ENCODE measurements at regions not wholly inside any gene's neighbourhood (a gene's known extent, or its start where the extent isn't known, plus 50 kb on each side); places are given as distances from the start of the nearest gene placed in this dataset.

- H3K27me3 ChIP-seq (ENCODE audit: control insufficient read depth in 1 of 2, insufficient read depth in 2 of 2, low read length in 2 of 2) = no peaks in the 10 kb centered on the region
- 71 to 79% methylated on average over 1 of the region's 1 CpG for WGBS, 2 donors
- H3K4me3 ChIP-seq (ENCODE audit: low read depth in 1 of 2, low read length in 2 of 2) = no peak overlapping the region
- H3K36me3 ChIP-seq (ENCODE audit: control insufficient read depth in 2 of 2, insufficient read depth in 2 of 2, low read length in 1 of 2) = peaks cover 0 to 3% of the 10 kb centered on the region in 2 donors
- H3K9me3 ChIP-seq (ENCODE audit: control insufficient read depth in 2 of 2, insufficient read depth in 1 of 2, low read depth in 1 of 2, low read length in 1 of 2) = no peaks in the 10 kb centered on the region
- H3K27ac ChIP-seq (ENCODE audit: low read depth in 2 of 2, low read length in 1 of 2) = no peak overlapping the region
- H3K4me1 ChIP-seq (ENCODE audit: control insufficient read depth in 2 of 2, insufficient read depth in 2 of 2, low read length in 1 of 2) = no peaks in the 10 kb centered on the region
Measured at GRCh38 chr6:144594585-144594984, 309.4 kb downstream of the UTRN start.

DNA sequence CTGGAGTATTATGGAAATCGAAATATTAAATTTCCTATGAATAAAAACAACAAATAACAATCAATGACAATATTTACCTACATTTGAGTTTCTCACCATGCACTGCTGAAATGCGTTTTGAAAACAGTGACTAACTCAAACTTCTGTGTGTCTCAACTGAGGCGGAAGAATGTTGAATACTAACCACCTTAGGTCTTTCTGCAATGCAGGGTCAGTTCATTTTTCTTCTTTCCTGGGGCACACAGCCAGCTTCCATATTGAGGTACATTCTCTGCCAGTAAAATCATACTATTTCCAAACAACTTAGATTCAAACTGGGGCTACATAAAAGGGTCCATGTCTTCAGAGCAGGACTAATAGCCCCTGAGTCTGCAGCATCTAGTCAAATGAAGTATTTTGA lies 310.1 kb downstream of the UTRN start:
- Histone ChIP-seq H3K27me3 (ENCODE audit: control insufficient read depth in 1 of 2, insufficient read depth in 2 of 2, low read length in 2 of 2) (no peaks in the 10 kb centered on the region), H3K9me3 (ENCODE audit: control insufficient read depth in 2 of 2, insufficient read depth in 1 of 2, low read depth in 1 of 2, low read length in 1 of 2) (no peaks in the 10 kb centered on the region), H3K4me1 (ENCODE audit: control insufficient read depth in 2 of 2, insufficient read depth in 2 of 2, low read length in 1 of 2) (no peaks in the 10 kb centered on the region), H3K4me3 (ENCODE audit: low read depth in 1 of 2, low read length in 2 of 2) (no peak overlapping the region), H3K36me3 (ENCODE audit: control insufficient read depth in 2 of 2, insufficient read depth in 2 of 2, low read length in 1 of 2) (peaks cover 0 to 3% of the 10 kb centered on the region in 2 donors), H3K27ac (ENCODE audit: low read depth in 2 of 2, low read length in 1 of 2) (no peak overlapping the region)
- WGBS, 2 donors = 75% methylated on average over 3 of the region's 3 CpGs

DNA sequence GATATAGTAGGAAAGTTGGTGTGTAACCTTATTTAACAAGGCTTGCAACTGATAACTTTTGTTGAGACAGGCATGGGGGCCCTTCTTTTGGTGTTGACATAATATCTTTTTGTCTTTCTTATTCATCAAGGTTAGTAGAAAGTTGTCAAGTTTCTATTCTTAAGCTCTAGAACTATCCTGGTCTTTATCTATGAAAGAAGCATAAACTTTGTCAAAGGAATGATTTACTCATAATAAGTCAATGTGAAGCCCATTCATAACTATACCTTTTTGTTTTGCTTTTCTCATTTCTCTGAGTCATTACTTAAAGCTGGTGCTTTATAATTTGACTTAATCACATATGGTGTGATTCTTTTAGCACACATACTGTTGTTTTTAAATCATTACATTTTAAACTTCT lies 312.4 kb downstream of the UTRN start:
- Histone ChIP-seq H3K4me1 (ENCODE audit: control insufficient read depth in 2 of 2, insufficient read depth in 2 of 2, low read length in 1 of 2) (no peaks in the 10 kb centered on the region), H3K9me3 (ENCODE audit: control insufficient read depth in 2 of 2, insufficient read depth in 1 of 2, low read depth in 1 of 2, low read length in 1 of 2) (no peaks in the 10 kb centered on the region), H3K36me3 (ENCODE audit: control insufficient read depth in 2 of 2, insufficient read depth in 2 of 2, low read length in 1 of 2) (peaks cover 0 to 3% of the 10 kb centered on the region in 2 donors), H3K27me3 (ENCODE audit: control insufficient read depth in 1 of 2, insufficient read depth in 2 of 2, low read length in 2 of 2) (no peaks in the 10 kb centered on the region), H3K4me3 (ENCODE audit: low read depth in 1 of 2, low read length in 2 of 2) (no peak overlapping the region), H3K27ac (ENCODE audit: low read depth in 2 of 2, low read length in 1 of 2) (no peak overlapping the region)

DNA sequence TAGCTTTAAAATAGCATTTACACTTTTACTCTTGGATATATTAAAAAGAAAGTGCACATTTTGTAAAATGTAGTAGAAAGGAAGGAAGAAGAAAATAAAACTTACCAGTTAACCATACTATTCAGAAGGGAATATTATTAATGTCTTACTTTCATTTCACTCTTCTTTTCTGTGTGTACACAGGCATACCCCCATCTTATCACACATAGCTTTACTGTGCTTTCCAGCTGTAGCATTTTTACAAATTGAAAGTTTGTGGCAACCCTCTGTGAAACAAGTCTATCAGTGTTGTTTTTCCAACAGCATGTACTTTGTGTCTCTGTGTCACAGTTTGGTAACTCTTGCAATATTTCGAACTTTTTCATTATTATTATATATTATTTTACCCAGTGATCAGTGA lies 314.5 kb downstream of the UTRN start:
- 93 to 97% methylated on average over 1 of the region's 1 CpG for WGBS, 2 donors

GRCh38 chr6:144601221-144601620 lies 316.1 kb downstream of the UTRN start:
- Histone ChIP-seq H3K27me3 (ENCODE audit: control insufficient read depth in 1 of 2, insufficient read depth in 2 of 2, low read length in 2 of 2) (no peaks in the 10 kb centered on the region), H3K4me3 (ENCODE audit: low read depth in 1 of 2, low read length in 2 of 2) (no peak overlapping the region), H3K27ac (ENCODE audit: low read depth in 2 of 2, low read length in 1 of 2) (no peak overlapping the region), H3K9me3 (ENCODE audit: control insufficient read depth in 2 of 2, insufficient read depth in 1 of 2, low read depth in 1 of 2, low read length in 1 of 2) (no peaks in the 10 kb centered on the region), H3K36me3 (ENCODE audit: control insufficient read depth in 2 of 2, insufficient read depth in 2 of 2, low read length in 1 of 2) (no peaks in the 10 kb centered on the region), H3K4me1 (ENCODE audit: control insufficient read depth in 2 of 2, insufficient read depth in 2 of 2, low read length in 1 of 2) (no peaks in the 10 kb centered on the region)
- 87 to 97% methylated on average over 2 of the region's 2 CpGs for WGBS, 2 donors

More for the DNA sequence above, 314.5 kb downstream of the UTRN start:
- H3K4me1 ChIP-seq (ENCODE audit: control insufficient read depth in 2 of 2, insufficient read depth in 2 of 2, low read length in 1 of 2) = no peaks in the 10 kb centered on the region
- no peak overlapping the region for H3K27ac ChIP-seq (ENCODE audit: low read depth in 2 of 2, low read length in 1 of 2)
- no peaks in the 10 kb centered on the region for H3K9me3 ChIP-seq (ENCODE audit: control insufficient read depth in 2 of 2, insufficient read depth in 1 of 2, low read depth in 1 of 2, low read length in 1 of 2)
- H3K36me3 ChIP-seq (ENCODE audit: control insufficient read depth in 2 of 2, insufficient read depth in 2 of 2, low read length in 1 of 2) = no peaks in the 10 kb centered on the region
- H3K4me3 ChIP-seq (ENCODE audit: low read depth in 1 of 2, low read length in 2 of 2) = no peak overlapping the region
- H3K27me3 ChIP-seq (ENCODE audit: control insufficient read depth in 1 of 2, insufficient read depth in 2 of 2, low read length in 2 of 2) = no peaks in the 10 kb centered on the region

DNA sequence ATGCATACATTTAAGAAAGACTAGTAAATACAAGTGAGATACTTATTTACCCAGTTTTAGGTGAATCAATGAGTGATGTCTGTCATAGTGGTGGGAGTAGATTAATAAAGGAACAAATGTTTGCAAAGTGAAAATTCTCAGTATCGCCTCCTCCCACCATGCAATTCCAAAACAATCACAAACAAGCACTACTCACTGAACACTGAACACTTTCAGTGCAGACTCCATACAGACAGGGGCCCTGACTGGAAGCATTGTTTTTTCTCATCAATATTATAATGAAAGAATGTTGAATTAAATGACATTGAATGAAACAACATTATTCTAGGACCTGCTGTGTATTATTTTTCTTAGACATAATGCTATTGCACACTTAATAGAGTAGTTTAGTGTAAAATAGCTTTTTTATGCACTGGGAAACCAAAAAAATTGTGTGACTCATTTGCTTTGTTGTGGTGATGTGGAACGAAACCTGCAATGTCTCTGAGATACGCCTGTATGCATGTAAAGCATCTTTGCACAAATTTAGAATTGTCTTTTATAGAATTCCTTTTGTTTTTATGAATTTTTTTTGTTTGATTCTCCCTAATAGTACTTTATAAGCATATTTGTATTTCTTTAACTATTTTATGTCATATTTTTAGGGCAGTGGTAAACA lies 317.5 kb downstream of the UTRN start:
- no peaks in the 10 kb centered on the region for H3K36me3 ChIP-seq (ENCODE audit: control insufficient read depth in 2 of 2, insufficient read depth in 2 of 2, low read length in 1 of 2)
- H3K9me3 ChIP-seq (ENCODE audit: control insufficient read depth in 2 of 2, insufficient read depth in 1 of 2, low read depth in 1 of 2, low read length in 1 of 2) = no peaks in the 10 kb centered on the region
- no peaks in the 10 kb centered on the region for H3K27me3 ChIP-seq (ENCODE audit: control insufficient read depth in 1 of 2, insufficient read depth in 2 of 2, low read length in 2 of 2)
- 80 to 87% methylated on average over 3 of the region's 3 CpGs for WGBS, 2 donors
- no peaks in the 10 kb centered on the region for H3K4me1 ChIP-seq (ENCODE audit: control insufficient read depth in 2 of 2, insufficient read depth in 2 of 2, low read length in 1 of 2)
- H3K27ac ChIP-seq (ENCODE audit: low read depth in 2 of 2, low read length in 1 of 2) = no peak overlapping the region
- H3K4me3 ChIP-seq (ENCODE audit: low read depth in 1 of 2, low read length in 2 of 2) = no peak overlapping the region

- 65 to 73% methylated on average over 2 of the region's 2 CpGs for WGBS, 2 donors
- Histone ChIP-seq H3K36me3 (ENCODE audit: control insufficient read depth in 2 of 2, insufficient read depth in 2 of 2, low read length in 1 of 2) (no peaks in the 10 kb centered on the region), H3K4me1 (ENCODE audit: control insufficient read depth in 2 of 2, insufficient read depth in 2 of 2, low read length in 1 of 2) (no peaks in the 10 kb centered on the region), H3K27me3 (ENCODE audit: control insufficient read depth in 1 of 2, insufficient read depth in 2 of 2, low read length in 2 of 2) (no peaks in the 10 kb centered on the region), H3K27ac (ENCODE audit: low read depth in 2 of 2, low read length in 1 of 2) (no peak overlapping the region), H3K4me3 (ENCODE audit: low read depth in 1 of 2, low read length in 2 of 2) (no peak overlapping the region), H3K9me3 (ENCODE audit: control insufficient read depth in 2 of 2, insufficient read depth in 1 of 2, low read depth in 1 of 2, low read length in 1 of 2) (no peaks in the 10 kb centered on the region)
Measured at GRCh38 chr6:144606083-144606482, 320.9 kb downstream of the UTRN start.

- no peaks in the 10 kb centered on the region for H3K36me3 ChIP-seq (ENCODE audit: control insufficient read depth in 2 of 2, insufficient read depth in 2 of 2, low read length in 1 of 2)
- 93 to 94% methylated on average over 5 of the region's 5 CpGs for WGBS, 2 donors
- H3K4me3 ChIP-seq (ENCODE audit: low read depth in 1 of 2, low read length in 2 of 2) = no peak overlapping the region
- H3K27me3 ChIP-seq (ENCODE audit: control insufficient read depth in 1 of 2, insufficient read depth in 2 of 2, low read length in 2 of 2) = no peaks in the 10 kb centered on the region
- H3K9me3 ChIP-seq (ENCODE audit: control insufficient read depth in 2 of 2, insufficient read depth in 1 of 2, low read depth in 1 of 2, low read length in 1 of 2) = no peaks in the 10 kb centered on the region
- no peaks in the 10 kb centered on the region for H3K4me1 ChIP-seq (ENCODE audit: control insufficient read depth in 2 of 2, insufficient read depth in 2 of 2, low read length in 1 of 2)
- H3K27ac ChIP-seq (ENCODE audit: low read depth in 2 of 2, low read length in 1 of 2) = no peak overlapping the region
Measured at GRCh38 chr6:144607998-144608735, 323.0 kb downstream of the UTRN start.

GRCh38 chr6:144612811-144613210 lies 327.7 kb downstream of the UTRN start:
- WGBS, 2 donors = 85% methylated on average over 1 of the region's 1 CpG
- Histone ChIP-seq H3K27ac (ENCODE audit: low read depth in 2 of 2, low read length in 1 of 2) (no peak overlapping the region), H3K9me3 (ENCODE audit: control insufficient read depth in 2 of 2, insufficient read depth in 1 of 2, low read depth in 1 of 2, low read length in 1 of 2) (no peaks in the 10 kb centered on the region), H3K4me3 (ENCODE audit: low read depth in 1 of 2, low read length in 2 of 2) (no peak overlapping the region), H3K36me3 (ENCODE audit: control insufficient read depth in 2 of 2, insufficient read depth in 2 of 2, low read length in 1 of 2) (no peaks in the 10 kb centered on the region), H3K27me3 (ENCODE audit: control insufficient read depth in 1 of 2, insufficient read depth in 2 of 2, low read length in 2 of 2) (no peaks in the 10 kb centered on the region), H3K4me1 (ENCODE audit: control insufficient read depth in 2 of 2, insufficient read depth in 2 of 2, low read length in 1 of 2) (no peaks in the 10 kb centered on the region)

DNA sequence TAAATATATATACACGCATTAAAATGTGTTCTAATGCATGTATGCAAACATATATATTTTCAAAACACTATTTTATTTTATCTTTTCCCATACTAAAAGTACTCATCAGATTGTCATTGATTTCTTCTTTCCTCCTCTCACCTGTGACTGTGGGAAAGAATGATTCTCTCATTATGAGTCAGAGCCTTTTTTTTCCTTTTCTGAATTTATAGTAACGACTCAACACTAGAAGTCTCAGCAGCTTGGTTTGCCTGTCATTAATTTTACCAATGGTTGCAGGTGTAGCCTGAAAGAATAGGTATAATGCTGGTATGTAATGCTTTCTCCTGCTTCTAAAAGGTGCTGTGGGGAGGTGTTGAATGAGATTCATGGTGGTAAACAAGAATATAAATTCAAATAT lies 328.7 kb downstream of the UTRN start:
- 53 to 54% methylated on average over 2 of the region's 2 CpGs for WGBS, 2 donors
- H3K36me3 ChIP-seq (ENCODE audit: control insufficient read depth in 2 of 2, insufficient read depth in 2 of 2, low read length in 1 of 2) = no peaks in the 10 kb centered on the region
- no peaks in the 10 kb centered on the region for H3K4me1 ChIP-seq (ENCODE audit: control insufficient read depth in 2 of 2, insufficient read depth in 2 of 2, low read length in 1 of 2)
- no peaks in the 10 kb centered on the region for H3K27me3 ChIP-seq (ENCODE audit: control insufficient read depth in 1 of 2, insufficient read depth in 2 of 2, low read length in 2 of 2)
- no peaks in the 10 kb centered on the region for H3K9me3 ChIP-seq (ENCODE audit: control insufficient read depth in 2 of 2, insufficient read depth in 1 of 2, low read depth in 1 of 2, low read length in 1 of 2)
- H3K27ac ChIP-seq (ENCODE audit: low read depth in 2 of 2, low read length in 1 of 2) = no peak overlapping the region
- H3K4me3 ChIP-seq (ENCODE audit: low read depth in 1 of 2, low read length in 2 of 2) = no peak overlapping the region
